ENCODE measurements at regions not wholly inside any gene's neighbourhood (a gene's known extent, or its start where the extent isn't known, plus 50 kb on each side); places are given as distances from the start of the nearest gene placed in this dataset.

DNA sequence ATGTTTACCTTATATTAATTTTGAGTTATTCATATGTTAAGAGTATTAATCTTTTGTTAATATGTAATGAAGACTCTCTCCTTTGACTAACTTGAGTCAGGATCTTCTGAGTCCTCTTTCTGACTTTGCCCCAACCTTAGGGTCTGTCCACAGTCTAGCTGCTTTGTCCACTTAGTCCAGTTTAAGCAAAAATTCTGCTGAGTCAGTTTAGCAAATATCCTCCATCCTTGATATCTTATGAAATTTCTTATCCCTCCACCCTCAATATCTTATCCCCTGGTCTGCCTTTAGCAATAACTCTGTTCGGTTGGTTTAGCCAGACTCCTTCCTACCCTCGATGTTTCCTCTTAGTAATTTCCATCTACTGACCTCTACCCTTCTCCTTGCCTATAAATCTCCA lies 91.7 kb downstream of the DIPK2A start:
- no peaks in the 10 kb centered on the region for H4K20me1 ChIP-seq (ENCODE audit: control insufficient read depth, insufficient read depth, low read depth, low read length)

GRCh38 chr3:144067059-144067458 lies 95.4 kb downstream of the DIPK2A start:
- H3K9me2 ChIP-seq (replicated peaks; ENCODE audit: control insufficient read depth, low read length), result no peaks in the 10 kb centered on the region
- H3K27ac ChIP-seq (ENCODE audit: low read depth, low read length), result no peak overlapping the region
- H3K4me2 ChIP-seq (ENCODE audit: low read length), result no peak overlapping the region
- no peaks in the 10 kb centered on the region for H4K20me1 ChIP-seq (ENCODE audit: control insufficient read depth, insufficient read depth, low read depth, low read length)
- H3F3A ChIP-seq (ENCODE audit: control insufficient read depth, insufficient read depth), result no peaks in the 10 kb centered on the region
- no peaks in the 10 kb centered on the region for H3K36me3 ChIP-seq (ENCODE audit: control insufficient read depth, low read length)
- no peaks in the 10 kb centered on the region for H3K4me1 ChIP-seq (ENCODE audit: control insufficient read depth, low read length)
- H3K4me3 ChIP-seq (ENCODE audit: low read length), result no peak overlapping the region
- H3K9me3 ChIP-seq (ENCODE audit: control insufficient read depth, insufficient read depth, low read length), result peaks cover 6% of the 10 kb centered on the region; the same call in 1 of the 2 replicates
- no peaks in the 10 kb centered on the region for H3K79me2 ChIP-seq (ENCODE audit: control insufficient read depth, low read length)
- TF ChIP-seq, protein P1, sequence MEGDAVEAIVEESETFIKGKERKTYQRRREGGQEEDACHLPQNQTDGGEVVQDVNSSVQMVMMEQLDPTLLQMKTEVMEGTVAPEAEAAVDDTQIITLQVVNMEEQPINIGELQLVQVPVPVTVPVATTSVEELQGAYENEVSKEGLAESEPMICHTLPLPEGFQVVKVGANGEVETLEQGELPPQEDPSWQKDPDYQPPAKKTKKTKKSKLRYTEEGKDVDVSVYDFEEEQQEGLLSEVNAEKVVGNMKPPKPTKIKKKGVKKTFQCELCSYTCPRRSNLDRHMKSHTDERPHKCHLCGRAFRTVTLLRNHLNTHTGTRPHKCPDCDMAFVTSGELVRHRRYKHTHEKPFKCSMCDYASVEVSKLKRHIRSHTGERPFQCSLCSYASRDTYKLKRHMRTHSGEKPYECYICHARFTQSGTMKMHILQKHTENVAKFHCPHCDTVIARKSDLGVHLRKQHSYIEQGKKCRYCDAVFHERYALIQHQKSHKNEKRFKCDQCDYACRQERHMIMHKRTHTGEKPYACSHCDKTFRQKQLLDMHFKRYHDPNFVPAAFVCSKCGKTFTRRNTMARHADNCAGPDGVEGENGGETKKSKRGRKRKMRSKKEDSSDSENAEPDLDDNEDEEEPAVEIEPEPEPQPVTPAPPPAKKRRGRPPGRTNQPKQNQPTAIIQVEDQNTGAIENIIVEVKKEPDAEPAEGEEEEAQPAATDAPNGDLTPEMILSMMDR (IDR thresholded peaks at IDR 0.05; ENCODE audit: low read depth, low read length, poor library complexity, severe bottlenecking), result no peak
- TF ChIP-seq EZH2phosphoT487 (IDR thresholded peaks at IDR 0.05; ENCODE audit: borderline replicate concordance, low read length), result no peak
- no peaks in the 10 kb centered on the region for H3K27me3 ChIP-seq (ENCODE audit: control insufficient read depth, low read length)

More for the DNA sequence above, 91.7 kb downstream of the DIPK2A start:
- Histone ChIP-seq H3K27ac (ENCODE audit: low read depth, low read length) (no peak overlapping the region), H3K4me2 (ENCODE audit: low read length) (no peak overlapping the region), H3K36me3 (ENCODE audit: control insufficient read depth, low read length) (no peaks in the 10 kb centered on the region), H3K79me2 (ENCODE audit: control insufficient read depth, low read length) (no peaks in the 10 kb centered on the region), H3K9me3 (ENCODE audit: control insufficient read depth, insufficient read depth, low read length) (no peaks in the 10 kb centered on the region), H3K4me3 (ENCODE audit: low read length) (no peak overlapping the region), H3K4me1 (ENCODE audit: control insufficient read depth, low read length) (no peaks in the 10 kb centered on the region), H3K9me2 (replicated peaks; ENCODE audit: control insufficient read depth, low read length) (no peaks in the 10 kb centered on the region), H3F3A (ENCODE audit: control insufficient read depth, insufficient read depth) (no peaks in the 10 kb centered on the region), H3K27me3 (ENCODE audit: control insufficient read depth, low read length) (no peaks in the 10 kb centered on the region)
- TF ChIP-seq EZH2phosphoT487 (IDR thresholded peaks at IDR 0.05; ENCODE audit: borderline replicate concordance, low read length), result no peak
- TF ChIP-seq, protein P1 (IDR thresholded peaks at IDR 0.05; ENCODE audit: low read depth, low read length, poor library complexity, severe bottlenecking), result no peak

- Histone ChIP-seq H3K36me3 (ENCODE audit: control insufficient read depth, low read length) (no peaks in the 10 kb centered on the region), H4K20me1 (ENCODE audit: control insufficient read depth, insufficient read depth, low read depth, low read length) (no peaks in the 10 kb centered on the region), H3F3A (ENCODE audit: control insufficient read depth, insufficient read depth) (no peaks in the 10 kb centered on the region), H3K4me3 (ENCODE audit: low read length) (no peak overlapping the region), H3K79me2 (ENCODE audit: control insufficient read depth, low read length) (no peaks in the 10 kb centered on the region), H3K9me3 (ENCODE audit: control insufficient read depth, insufficient read depth, low read length) (peaks cover 6% of the 10 kb centered on the region; the same call in 1 of the 2 replicates), H3K4me1 (ENCODE audit: control insufficient read depth, low read length) (no peaks in the 10 kb centered on the region), H3K27ac (ENCODE audit: low read depth, low read length) (no peak overlapping the region), H3K27me3 (ENCODE audit: control insufficient read depth, low read length) (no peaks in the 10 kb centered on the region), H3K9me2 (replicated peaks; ENCODE audit: control insufficient read depth, low read length) (no peaks in the 10 kb centered on the region; the same call in 1 of the 2 replicates), H3K4me2 (ENCODE audit: low read length) (no peak overlapping the region)
- TF ChIP-seq, protein P1 (IDR thresholded peaks at IDR 0.05; ENCODE audit: low read depth, low read length, poor library complexity, severe bottlenecking), result no peak
- TF ChIP-seq EZH2phosphoT487 (IDR thresholded peaks at IDR 0.05; ENCODE audit: borderline replicate concordance, low read length), result no peak
Observed at GRCh38 chr3:144073698-144074097, 102.1 kb downstream of the DIPK2A start.

Data from DOHH2 (cell line).